GM12872 (cell line): ENCODE measurements at regions not wholly inside any gene's neighbourhood (a gene's known extent, or its start where the extent isn't known, plus 50 kb on each side); places are given as distances from the start of the nearest gene placed in this dataset.

Experiments used
- CTCF ChIP-seq: IDR thresholded peaks from 3 replicates; pipeline ENCODE4 v1.5.1; 2011; ENCODE audit warnings: low read depth, mild to moderate bottlenecking, low read length, moderate library complexity; ENCODE audit not compliant: insufficient read depth

DNA sequence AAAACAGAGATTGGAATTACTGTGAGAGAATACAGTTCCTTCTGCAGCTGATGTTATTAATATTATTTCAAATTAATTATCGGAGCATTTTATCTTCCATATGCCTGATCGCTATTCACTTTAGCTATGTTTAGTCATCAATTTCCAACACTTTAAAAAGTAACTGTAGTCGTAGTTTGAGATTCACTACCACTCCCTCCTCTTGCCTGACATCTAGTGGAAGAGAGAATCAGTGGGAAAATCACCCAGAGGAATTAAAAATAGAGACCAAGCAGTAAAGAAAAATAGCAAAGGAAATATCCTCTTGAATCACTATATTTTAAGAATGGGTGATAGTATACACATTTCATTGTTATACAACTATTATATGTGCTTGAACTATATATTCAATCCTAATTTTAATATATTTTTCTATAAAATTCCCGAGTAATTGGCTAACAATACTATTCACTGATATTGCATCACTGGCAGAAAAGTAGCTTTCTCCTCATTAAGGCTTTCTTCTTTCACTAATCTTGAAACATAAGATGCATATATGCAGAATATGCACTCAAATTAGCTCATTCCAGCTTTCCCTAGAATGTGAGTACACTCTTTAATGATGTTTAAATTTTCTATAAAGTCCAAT lies 708.7 kb downstream of the CDH9 start:
- no peak for TF ChIP-seq CTCF

GRCh38 chr5:26326153-26326759 lies 712.1 kb downstream of the CDH9 start:
- TF ChIP-seq CTCF, result no peak

- TF ChIP-seq CTCF, result no peak
Measured at GRCh38 chr5:26323794-26324193, 714.6 kb downstream of the CDH9 start.

GRCh38 chr5:26321278-26321677 lies 717.1 kb downstream of the CDH9 start:
- no peak for TF ChIP-seq CTCF

DNA sequence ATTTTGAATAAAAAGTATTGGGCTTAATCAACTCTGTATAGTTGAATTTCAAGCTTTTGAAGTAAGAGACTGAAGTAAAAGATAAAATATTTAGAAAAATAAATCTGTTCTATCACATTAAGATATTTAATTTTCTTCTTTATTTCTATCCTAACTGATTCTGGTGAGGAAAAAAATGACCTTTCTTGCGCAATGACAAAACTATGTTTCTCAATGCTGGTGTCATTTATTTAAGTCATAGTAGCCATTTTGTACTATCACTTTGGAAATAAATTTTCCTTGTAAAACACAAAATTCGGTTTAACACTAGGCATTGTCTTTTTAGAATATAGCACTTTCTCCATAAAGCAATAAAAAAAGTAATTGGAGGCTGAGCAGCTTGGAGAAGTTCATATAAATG lies 728.0 kb downstream of the CDH9 start:
- no peak for TF ChIP-seq CTCF

DNA sequence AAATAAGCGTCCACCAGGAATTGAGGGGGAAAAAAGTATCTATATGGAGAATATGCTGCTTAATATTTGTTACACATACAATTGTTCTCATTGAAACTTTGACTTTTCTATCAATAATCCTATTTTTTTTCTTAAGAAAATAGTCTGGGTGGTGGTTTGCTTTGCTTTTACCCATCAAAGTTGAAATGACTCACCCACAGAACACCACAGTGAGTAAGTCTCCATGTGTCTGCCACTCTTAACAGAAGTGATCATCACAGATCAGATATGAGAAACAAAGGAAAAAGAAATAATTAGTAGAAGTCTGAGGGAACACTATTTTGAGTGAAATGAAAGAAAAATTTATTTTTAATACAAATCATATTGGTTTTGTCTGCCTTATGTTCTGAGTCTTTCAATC lies 742.8 kb downstream of the CDH9 start:
- TF ChIP-seq CTCF, result no peak

GRCh38 chr5:26282190-26282589 lies 756.2 kb downstream of the CDH9 start:
- no peak for TF ChIP-seq CTCF
